ENCODE measurements at regions not wholly inside any gene's neighbourhood (a gene's known extent, or its start where the extent isn't known, plus 50 kb on each side); places are given as distances from the start of the nearest gene placed in this dataset.

GRCh38 chr6:170144571-170145271 lies 146.2 kb downstream of the DLL1 start:
- TF ChIP-seq CTCF (conservative IDR thresholded peaks at IDR 0.05; ENCODE audit: low read depth, low read length) = no peak
- no peak for TF ChIP-seq EZH2 (IDR thresholded peaks at IDR 0.05; ENCODE audit: borderline replicate concordance, low read depth, low read length, poor library complexity, severe bottlenecking)
